ENCODE measurements at regions not wholly inside any gene's neighbourhood (a gene's known extent, or its start where the extent isn't known, plus 50 kb on each side); places are given as distances from the start of the nearest gene placed in this dataset.

- no peak for TF ChIP-seq CTCF (IDR thresholded peaks at IDR 0.05)
- TF ChIP-seq POLR2A (IDR thresholded peaks at IDR 0.05): no peak
Observed at GRCh38 chr5:14932902-14933469, 61.4 kb upstream of the ANKH start.
